GM19328 (cell line): ENCODE measurements at regions not wholly inside any gene's neighbourhood (a gene's known extent, or its start where the extent isn't known, plus 50 kb on each side); places are given as distances from the start of the nearest gene placed in this dataset.

Experiments used
- ATAC-seq: cut with Tn5 transposase; IDR thresholded peaks from one replicate; pipeline ENCODE4 v1.9.1; 2021; ENCODE audit warnings: mild to moderate bottlenecking, moderate library complexity; ENCODE audit not compliant: unreplicated experiment

GRCh38 chr9:14399756-14400657 is 86.1 kb upstream of the NFIB start:
- no peak for ATAC-seq

GRCh38 chr9:14398473-14398872 is 84.5 kb upstream of the NFIB start:
- ATAC-seq = no peak

GRCh38 chr9:14396171-14396570 is 82.2 kb upstream of the NFIB start:
- no peak for ATAC-seq

- ATAC-seq = no peak
These were observed 81.6 kb upstream of the NFIB start for GRCh38 chr9:14395317-14396082.

- ATAC-seq = no peak
These were observed 79.5 kb upstream of the NFIB start for GRCh38 chr9:14393418-14393817.

GRCh38 chr9:14391620-14392019 is 77.7 kb upstream of the NFIB start:
- ATAC-seq = no peak

GRCh38 chr9:14389657-14390056 is 75.7 kb upstream of the NFIB start:
- ATAC-seq = no peak

- ATAC-seq = no peak
These were observed 75.2 kb upstream of the NFIB start for GRCh38 chr9:14389146-14389545.

- ATAC-seq = no peak
These were observed 69.8 kb upstream of the NFIB start for GRCh38 chr9:14383773-14384172.

GRCh38 chr9:14383294-14383693 is 69.4 kb upstream of the NFIB start:
- ATAC-seq = no peak

- no peak for ATAC-seq
These were observed 66.3 kb upstream of the NFIB start for GRCh38 chr9:14380061-14380836.

GRCh38 chr9:14379280-14379679 is 65.3 kb upstream of the NFIB start:
- no peak for ATAC-seq

- ATAC-seq = no peak
These were observed 59.8 kb upstream of the NFIB start for GRCh38 chr9:14373706-14374105.

GRCh38 chr9:14373336-14373666 is 59.4 kb upstream of the NFIB start:
- ATAC-seq = no peak

- ATAC-seq = no peak
These were observed 58.7 kb upstream of the NFIB start for GRCh38 chr9:14372437-14373335.

GRCh38 chr9:14369011-14369410 is 55.1 kb upstream of the NFIB start:
- no peak for ATAC-seq

GRCh38 chr9:14366076-14366475 is 52.1 kb upstream of the NFIB start:
- no peak for ATAC-seq

GRCh38 chr9:14365670-14366069 is 51.7 kb upstream of the NFIB start:
- no peak for ATAC-seq
